CD14-positive monocyte (primary cell): ENCODE measurements at regions not wholly inside any gene's neighbourhood (a gene's known extent, or its start where the extent isn't known, plus 50 kb on each side); places are given as distances from the start of the nearest gene placed in this dataset.

Experiments
- DNase-seq, 3 donors: peaks; one replicate each; pipeline ENCODE4 v3.0.0-alpha.2; 2011 to 2022
- H2AFZ ChIP-seq: 2 replicates; pipeline ENCODE4 v1.6.0; 2012; ENCODE audit warnings: mild to moderate bottlenecking, low read depth, low read length, inconsistent platforms; ENCODE audit not compliant: insufficient read depth, poor library complexity, severe bottlenecking
- H3K27ac ChIP-seq, 2 donors: 1 replicate in 1 of 2; 2 replicates in 1 of 2; pipeline ENCODE4 v1.5.1; 2012 to 2013; ENCODE audit warnings: low read length in 2 of 2, control low read depth in 1 of 2, inconsistent platforms in 1 of 2, low read depth in 1 of 2, mild to moderate bottlenecking in 1 of 2
- H3K27me3 ChIP-seq, 2 donors: one replicate each; pipeline versions ENCODE4 v1.6.0 to v1.6.1; 2011 to 2013; ENCODE audit warnings: low read length in 2 of 2; ENCODE audit not compliant: control insufficient read depth in 2 of 2, insufficient read depth in 2 of 2
- H3K36me3 ChIP-seq, 2 donors: replicated peaks in 1 of 2; 1 replicate in 1 of 2; 2 replicates in 1 of 2; pipeline versions ENCODE4 v1.5.1 to v1.6.1; 2012 to 2013; ENCODE audit warnings: low read length in 2 of 2, control low read depth in 1 of 2, inconsistent platforms in 1 of 2, mild to moderate bottlenecking in 1 of 2; ENCODE audit not compliant: insufficient read depth in 2 of 2, control insufficient read depth in 1 of 2
- H3K4me1 ChIP-seq, 2 donors: 1 replicate in 1 of 2; 2 replicates in 1 of 2; pipeline versions ENCODE4 v1.5.1 to v1.6.1; 2012 to 2013; ENCODE audit warnings: low read length in 2 of 2, control low read depth in 1 of 2, inconsistent platforms in 1 of 2, mild to moderate bottlenecking in 1 of 2, moderate library complexity in 1 of 2; ENCODE audit not compliant: insufficient read depth in 2 of 2, control insufficient read depth in 1 of 2
- H3K4me2 ChIP-seq: replicated peaks from 2 replicates; pipeline ENCODE3; 2012; ENCODE audit warnings: low read length, moderate library complexity, mild to moderate bottlenecking; ENCODE audit not compliant: poor library complexity, severe bottlenecking; ENCODE audit errors: extremely low read depth
- H3K4me3 ChIP-seq, 3 experiments: fragments of 200-600 bp in 1 of 3; sonication (generic) in 1 of 3; replicated peaks in 1 of 3; 1 replicate in 2 of 3; 2 replicates in 1 of 3; pipeline ENCODE4 v1.5.1; 2011 to 2013; ENCODE audit warnings: low read length in 3 of 3, mild to moderate bottlenecking in 3 of 3, control low read depth in 2 of 3, low read depth in 2 of 3, inconsistent platforms in 1 of 3, moderate library complexity in 1 of 3
- H3K79me2 ChIP-seq: 2 replicates; pipeline ENCODE4 v1.6.0; 2012; ENCODE audit warnings: mild to moderate bottlenecking, control low read depth, inconsistent platforms, low read length, moderate library complexity; ENCODE audit not compliant: insufficient read depth
- H3K9ac ChIP-seq: 2 replicates; pipeline ENCODE4 v1.6.0; 2017; ENCODE audit warnings: low read length, mild to moderate bottlenecking; ENCODE audit not compliant: insufficient read depth, poor library complexity, severe bottlenecking
- H3K9me3 ChIP-seq, 2 donors: replicated peaks in 1 of 2; 1 replicate in 1 of 2; 2 replicates in 1 of 2; pipeline versions ENCODE4 v1.5.1 to v1.6.1; 2012 to 2013; ENCODE audit warnings: low read length in 2 of 2, control low read depth in 1 of 2; ENCODE audit not compliant: control insufficient read depth in 1 of 2, insufficient read depth in 1 of 2
- H4K20me1 ChIP-seq: 2 replicates; pipeline ENCODE4 v1.6.0; 2012; ENCODE audit warnings: mild to moderate bottlenecking, low read length, control low read depth, moderate library complexity; ENCODE audit not compliant: insufficient read depth
- H3K27ac Mint-ChIP-seq, 7 donors: one replicate each; pipeline ENCODE4 v1.8.0; 2020; ENCODE audit warnings: mild to moderate bottlenecking in 7 of 7, mixed read lengths in 7 of 7, moderate library complexity in 6 of 7, inconsistent platforms in 2 of 7
- H3K27me3 Mint-ChIP-seq, 3 donors: one replicate each; pipeline ENCODE4 v1.8.0; 2021 to 2022; ENCODE audit warnings: low read depth in 3 of 3, mild to moderate bottlenecking in 3 of 3, mixed read lengths in 3 of 3, moderate library complexity in 3 of 3, inconsistent platforms in 1 of 3
- H3K36me3 Mint-ChIP-seq, 2 donors: one replicate each; pipeline ENCODE4 v1.8.0; 2020; ENCODE audit warnings: mixed read lengths in 2 of 2, inconsistent platforms in 1 of 2, mild to moderate bottlenecking in 1 of 2
- H3K4me1 Mint-ChIP-seq: one replicate; pipeline ENCODE4 v1.8.0; 2020; ENCODE audit warnings: mild to moderate bottlenecking, mixed read lengths
- H3K4me3 Mint-ChIP-seq, 2 donors: one replicate each; pipeline ENCODE4 v1.8.0; 2020; ENCODE audit warnings: mild to moderate bottlenecking in 2 of 2, mixed read lengths in 2 of 2, moderate library complexity in 1 of 2
- H3K9me3 Mint-ChIP-seq, 7 donors: one replicate each; pipeline ENCODE4 v1.8.0; 2020 to 2022; ENCODE audit warnings: mixed read lengths in 7 of 7, mild to moderate bottlenecking in 6 of 7, moderate library complexity in 6 of 7, inconsistent platforms in 2 of 7
- CTCF ChIP-seq: fragments of 200-600 bp; IDR thresholded peaks from one replicate; pipeline ENCODE4 v1.8.0; 2022; ENCODE audit warnings: antibody characterized with exemption, mild to moderate bottlenecking
- WGBS: methylation state at CpG from one replicate; pipeline ENCODE4 v1.1.5; 2013; ENCODE audit warnings: missing lambda C conversion rate; ENCODE audit not compliant: insufficient coverage; 5-methylcytosine and 5-hydroxymethylcytosine counted together
- intact Hi-C, 2 donors: fragments of 100-400 bp; cut with micrococcal nuclease; formaldehyde crosslinking; loops; one replicate each; pipeline versions ENCODE4 v1.15.0 to v1.15.1; 2023

- no peaks in the 10 kb centered on the region for H3K9me3 ChIP-seq
- no peak overlapping the region for H3K4me3 ChIP-seq
- H3K27me3 ChIP-seq = no peaks in the 10 kb centered on the region
- no peaks in the 10 kb centered on the region for H3K4me1 ChIP-seq
- H3K9ac ChIP-seq = no peak overlapping the region
- no peaks in the 10 kb centered on the region for H3K36me3 Mint-ChIP-seq
- H3K27me3 Mint-ChIP-seq = no peaks in the 10 kb centered on the region
- no peak for DNase-seq
- H3K79me2 ChIP-seq = no peaks in the 10 kb centered on the region
- no peak overlapping the region for H2AFZ ChIP-seq
- TF ChIP-seq CTCF = no peak
- H3K36me3 ChIP-seq = no peaks in the 10 kb centered on the region
- peaks cover 0 to 4% (median 0%) of the 10 kb centered on the region in 7 donors for H3K9me3 Mint-ChIP-seq
- no peak overlapping the region for H3K4me2 ChIP-seq
- H3K4me3 Mint-ChIP-seq = no peak overlapping the region
- no peak overlapping the region for H3K27ac ChIP-seq
- intact Hi-C loops = no loop called here
- H3K27ac Mint-ChIP-seq = no peak overlapping the region
- no peaks in the 10 kb centered on the region for H3K4me1 Mint-ChIP-seq
- no peaks in the 10 kb centered on the region for H4K20me1 ChIP-seq
These were observed 617.5 kb upstream of the CHAC2 start for GRCh38 chr2:53150146-53150545.

GRCh38 chr2:53148221-53148620 is 619.4 kb upstream of the CHAC2 start:
- Histone ChIP-seq H3K27ac (no peak overlapping the region), H3K4me2 (no peak overlapping the region), H3K4me1 (no peaks in the 10 kb centered on the region), H3K9ac (no peak overlapping the region), H3K4me3 (no peak overlapping the region), H3K9me3 (no peaks in the 10 kb centered on the region), H3K79me2 (no peaks in the 10 kb centered on the region), H4K20me1 (no peaks in the 10 kb centered on the region), H2AFZ (no peak overlapping the region), H3K36me3 (no peaks in the 10 kb centered on the region), H3K27me3 (no peaks in the 10 kb centered on the region)
- WGBS = no CpG with 5 or more reads among the region's 3 CpGs
- Mint-ChIP-seq H3K4me1 (no peaks in the 10 kb centered on the region), H3K27ac (no peak overlapping the region), H3K4me3 (no peak overlapping the region), H3K36me3 (no peaks in the 10 kb centered on the region), H3K27me3 (no peaks in the 10 kb centered on the region), H3K9me3 (peaks cover 0 to 4% (median 0%) of the 10 kb centered on the region in 7 donors)
- TF ChIP-seq CTCF = no peak
- intact Hi-C loops = no loop called here
- no peak for DNase-seq
